ENCODE measurements at regions not wholly inside any gene's neighbourhood (a gene's known extent, or its start where the extent isn't known, plus 50 kb on each side); places are given as distances from the start of the nearest gene placed in this dataset.

GRCh38 chr7:9983048-9983447, 990.6 kb upstream of the PHF14 start:
- TF ChIP-seq CTCF (IDR thresholded peaks at IDR 0.05) (no peak), EP300 (IDR thresholded peaks at IDR 0.05) (no peak), POLR2A (IDR thresholded peaks at IDR 0.05) (no peak)
